Peyer's patch (tissue), 4 donors: ENCODE measurements at regions not wholly inside any gene's neighbourhood (a gene's known extent, or its start where the extent isn't known, plus 50 kb on each side); places are given as distances from the start of the nearest gene placed in this dataset.

ENCODE experiments used
- CTCF ChIP-seq, 6 experiments: fragments of 450-650 bp in 4 of 6; fragments of 200-600 bp in 2 of 6; sonication (generic) in 1 of 6; IDR thresholded peaks; one replicate each; pipeline ENCODE4 v1.5.1; 2017 to 2019; ENCODE audit warnings: antibody characterized with exemption in 6 of 6, mild to moderate bottlenecking in 3 of 6, moderate library complexity in 1 of 6
- POLR2A ChIP-seq, 2 donors: fragments of 450-650 bp; IDR thresholded peaks; one replicate each; pipeline ENCODE4 v1.5.1; 2017; ENCODE audit warnings: antibody characterized with exemption in 2 of 2, mild to moderate bottlenecking in 2 of 2, moderate library complexity in 2 of 2

- TF ChIP-seq CTCF (IDR thresholded peaks at IDR 0.05) = no peak
- no peak for TF ChIP-seq POLR2A (IDR thresholded peaks at IDR 0.05)
Observed at GRCh38 chr10:111698711-111699110, 484.9 kb downstream of the GPAM start.
